GM12878 (cell line): ENCODE measurements at regions not wholly inside any gene's neighbourhood (a gene's known extent, or its start where the extent isn't known, plus 50 kb on each side); places are given as distances from the start of the nearest gene placed in this dataset.

Experiments
- ASH2L ChIP-seq: fragments of 300-600, 200-600 bp; sonication (generic); IDR thresholded peaks from 2 replicates; pipeline ENCODE4 v1.6.1; 2017; ENCODE audit warnings: low read depth, mild to moderate bottlenecking, borderline replicate concordance
- BCLAF1 ChIP-seq: fragments of 450-650 bp; IDR thresholded peaks from 2 replicates; pipeline ENCODE4 v1.6.1; 2017; ENCODE audit warnings: antibody characterized with exemption, mild to moderate bottlenecking, moderate library complexity
- CREM ChIP-seq: IDR thresholded peaks from 2 replicates; pipeline ENCODE4 v1.6.1; 2014; ENCODE audit warnings: antibody characterized with exemption, low read depth
- CTCF ChIP-seq, 3 experiments: IDR thresholded peaks in 2 of 3; conservative IDR thresholded peaks in 1 of 3; 2 replicates each; pipeline ENCODE4 v1.5.1; 2011; ENCODE audit warnings: low read depth in 3 of 3, low read length in 3 of 3, mild to moderate bottlenecking in 3 of 3, control low read depth in 2 of 3, moderate library complexity in 2 of 3, inconsistent platforms in 1 of 3, mixed read lengths in 1 of 3; ENCODE audit not compliant: control insufficient read depth in 2 of 3, insufficient read depth in 1 of 3; ENCODE audit errors: extremely low read depth in 1 of 3
- JUND ChIP-seq: IDR thresholded peaks from 2 replicates; pipeline ENCODE4 v1.6.1; 2012; ENCODE audit warnings: low read depth, mild to moderate bottlenecking, low read length, improper control_type of control experiment, moderate library complexity
- NFIC ChIP-seq: IDR thresholded peaks from 2 replicates; pipeline ENCODE4 v1.6.1; 2012; ENCODE audit warnings: low read depth, mild to moderate bottlenecking, inconsistent platforms, low read length, moderate library complexity
- SUZ12 ChIP-seq: fragments of 200-600 bp; sonication (generic); IDR thresholded peaks from one replicate; pipeline ENCODE4 v1.6.1; 2018; ENCODE audit warnings: antibody characterized with exemption, mild to moderate bottlenecking; ENCODE audit not compliant: unreplicated experiment
- TBL1XR1 ChIP-seq: IDR thresholded peaks from 2 replicates; pipeline ENCODE4 v1.6.1; 2012; ENCODE audit warnings: low read depth, low read length, improper control_type of control experiment
- USF1 ChIP-seq: IDR thresholded peaks from 2 replicates; pipeline ENCODE4 v1.6.1; 2011; ENCODE audit warnings: borderline replicate concordance, low read depth, mild to moderate bottlenecking, moderate library complexity, mixed read lengths, low read length; ENCODE audit not compliant: insufficient read depth; ENCODE audit errors: extremely low read length

- no peak for TF ChIP-seq CTCF (IDR thresholded peaks at IDR 0.05 in 2 of 3, conservative IDR thresholded peaks at IDR 0.05 in 1 of 3; ENCODE audit: control insufficient read depth in 2 of 3, extremely low read depth in 1 of 3, insufficient read depth in 1 of 3, low read depth in 3 of 3, low read length in 3 of 3)
- no peak for TF ChIP-seq SUZ12
- no peak for TF ChIP-seq JUND
- TF ChIP-seq BCLAF1, result no peak
- TF ChIP-seq CREM, result no peak
- TF ChIP-seq TBL1XR1, result no peak
- no peak for TF ChIP-seq USF1
- no peak for TF ChIP-seq NFIC
- TF ChIP-seq ASH2L, result no peak
Measured at GRCh38 chr10:59448616-59449015, 86.3 kb upstream of the FAM13C start.
